ENCODE measurements at regions not wholly inside any gene's neighbourhood (a gene's known extent, or its start where the extent isn't known, plus 50 kb on each side); places are given as distances from the start of the nearest gene placed in this dataset.
"Not testable (repeated sequence)": the region's sequence is repeated elsewhere in the genome, so short reads cannot be mapped to it uniquely, and the experiment has no call there.

DNA sequence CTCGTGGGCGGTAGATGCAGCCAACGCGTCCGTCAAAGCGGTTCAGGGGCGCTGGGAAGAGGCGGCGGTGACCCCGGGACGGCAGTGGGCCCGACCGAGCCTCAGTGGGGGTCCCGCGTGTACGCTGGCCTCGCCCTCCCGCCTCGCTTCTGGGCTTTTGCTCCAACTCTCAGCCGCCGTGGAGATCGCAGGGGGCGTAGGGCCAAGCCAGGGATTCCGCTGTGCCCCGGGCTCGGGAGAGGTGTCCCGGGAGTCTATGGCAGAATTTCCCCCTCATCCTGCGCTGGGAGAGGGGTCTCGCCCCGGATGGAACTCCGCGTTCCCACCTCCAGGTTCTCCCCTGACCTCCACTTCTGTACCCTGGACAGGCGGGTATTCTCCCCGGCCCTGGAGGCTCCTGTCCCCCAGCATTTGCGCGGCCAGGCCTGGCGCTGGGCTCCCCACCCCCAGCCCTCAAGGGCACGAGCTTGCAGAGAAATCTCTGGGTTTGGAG lies 131.9 kb downstream of the MRPL36 start:
- no peak for DNase-seq (ENCODE audit: low read depth)

- DNase-seq (ENCODE audit: low read depth) = no peak
Measured at GRCh38 chr5:1666812-1667588, 132.6 kb downstream of the MRPL36 start.

GRCh38 chr5:1666221-1666620 lies 133.4 kb downstream of the MRPL36 start:
- no peak for DNase-seq (ENCODE audit: low read depth)

DNA sequence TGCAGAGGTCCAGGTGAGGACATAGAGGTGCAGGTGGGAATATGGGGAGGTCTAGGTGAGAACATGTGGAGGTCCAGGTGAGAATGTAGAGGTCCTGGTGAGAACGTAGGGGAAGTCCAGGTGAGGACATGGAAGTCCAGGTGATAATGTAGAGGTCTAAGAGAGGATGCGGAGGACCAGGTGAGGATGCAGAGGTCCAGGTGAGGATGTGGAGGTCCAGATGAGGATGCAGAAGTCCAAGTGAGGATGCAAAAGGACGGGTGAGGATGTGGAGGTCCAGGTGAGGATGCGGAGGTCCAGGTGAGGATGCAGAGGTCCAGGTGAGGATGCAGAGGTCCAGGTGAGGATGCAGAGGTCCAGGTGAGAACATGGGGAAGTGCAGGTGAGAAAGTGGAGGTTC lies 133.8 kb downstream of the MRPL36 start:
- DNase-seq (ENCODE audit: low read depth) = no peak

DNA sequence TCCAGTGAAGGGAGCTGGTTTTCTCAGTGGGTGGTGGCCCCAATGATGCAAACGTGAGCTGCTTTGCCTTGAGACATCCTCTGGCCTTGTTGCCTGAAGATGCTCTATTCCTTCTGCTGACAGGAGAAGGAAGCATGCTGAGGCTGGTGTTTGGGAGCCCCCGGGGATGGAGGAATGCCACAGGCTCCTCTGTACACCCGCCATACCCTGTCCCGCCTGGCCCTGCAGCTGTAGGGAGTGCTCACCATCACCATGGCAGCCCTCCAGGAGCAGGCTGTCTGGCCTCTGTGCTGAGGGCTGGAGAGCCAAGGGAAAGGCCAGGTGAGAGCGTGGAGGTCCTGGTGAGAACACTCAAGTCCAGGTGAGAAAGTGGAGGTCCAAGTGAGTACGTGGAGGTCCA lies 134.4 kb downstream of the MRPL36 start:
- no peak for DNase-seq (ENCODE audit: low read depth)

GRCh38 chr5:1663186-1663585 lies 136.5 kb downstream of the MRPL36 start:
- no peak for DNase-seq (ENCODE audit: low read depth)

- DNase-seq (ENCODE audit: low read depth) = no peak
Measured at GRCh38 chr5:1662559-1663085, 137.0 kb downstream of the MRPL36 start.

DNA sequence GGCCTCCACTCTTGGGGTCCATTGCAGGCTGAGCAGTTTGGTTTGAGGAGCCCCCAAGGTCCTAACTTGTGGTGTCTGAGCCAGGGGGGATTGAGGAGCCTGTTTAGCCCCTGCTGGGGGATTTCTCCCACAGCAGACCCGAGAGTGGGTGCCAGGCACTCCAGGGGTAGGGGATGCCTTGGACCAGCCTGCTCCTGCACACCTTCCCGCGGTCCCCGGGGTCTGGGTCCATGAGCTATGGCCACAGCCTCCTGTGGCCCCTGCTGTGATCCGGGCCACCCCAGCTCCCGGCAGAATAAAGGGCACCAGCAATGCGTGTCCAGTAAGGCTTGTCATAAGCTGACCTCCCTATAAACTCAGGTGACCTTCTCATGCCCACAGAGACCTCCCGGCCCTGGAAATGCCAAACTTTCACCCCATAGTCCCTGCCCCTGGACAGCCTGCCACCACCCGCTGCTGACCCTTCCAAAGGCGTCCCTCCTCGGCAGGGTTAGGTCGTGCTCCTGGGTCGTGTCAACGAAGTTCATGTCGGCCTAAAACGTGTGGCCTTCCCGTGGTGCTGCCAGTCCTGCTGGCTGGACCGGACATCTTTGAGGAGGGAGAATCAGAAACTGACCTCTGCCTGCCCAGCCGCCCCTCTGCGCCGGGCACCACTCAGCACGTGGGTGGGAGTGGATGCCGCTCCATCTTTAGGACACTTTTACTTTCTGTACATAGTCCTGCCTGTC lies 137.6 kb downstream of the MRPL36 start:
- DNase-seq (ENCODE audit: low read depth) = no peak

GRCh38 chr5:1661311-1661710 lies 137.6 kb upstream of the LPCAT1 start:
- no peak for DNase-seq (ENCODE audit: low read depth)

- DNase-seq (ENCODE audit: low read depth) = no peak
Measured at GRCh38 chr5:1660511-1660910, 136.8 kb upstream of the LPCAT1 start.

GRCh38 chr5:1660001-1660400 lies 136.2 kb upstream of the LPCAT1 start:
- no peak for DNase-seq (ENCODE audit: low read depth)

GRCh38 chr5:1659100-1659981 lies 135.6 kb upstream of the LPCAT1 start:
- DNase-seq (ENCODE audit: low read depth) = no peak

DNA sequence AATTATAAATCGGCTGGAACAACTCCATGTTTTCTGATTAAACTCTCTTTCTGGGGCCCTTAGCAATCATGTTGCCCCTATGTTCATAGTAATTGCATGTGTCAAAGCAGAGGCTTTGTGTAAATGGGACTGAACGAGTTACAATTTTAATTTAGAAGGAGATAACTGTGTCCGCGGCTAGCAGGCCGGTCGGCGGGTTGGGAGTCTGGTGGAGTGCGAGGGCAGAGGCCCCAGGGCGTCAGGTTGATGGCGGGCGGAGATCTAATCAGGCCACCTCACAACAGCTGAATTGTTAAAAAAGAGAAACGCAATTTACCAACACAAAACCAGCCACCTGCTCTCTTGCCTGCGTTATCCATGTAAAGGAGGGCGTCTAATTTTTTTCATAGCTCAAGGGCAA lies 134.9 kb upstream of the LPCAT1 start:
- DNase-seq (ENCODE audit: low read depth) = no peak

- DNase-seq (ENCODE audit: low read depth) = no peak
Measured at GRCh38 chr5:1657161-1657741, 133.5 kb upstream of the LPCAT1 start.

GRCh38 chr5:1656271-1656975 lies 132.7 kb upstream of the LPCAT1 start:
- no peak for DNase-seq (ENCODE audit: low read depth)

DNA sequence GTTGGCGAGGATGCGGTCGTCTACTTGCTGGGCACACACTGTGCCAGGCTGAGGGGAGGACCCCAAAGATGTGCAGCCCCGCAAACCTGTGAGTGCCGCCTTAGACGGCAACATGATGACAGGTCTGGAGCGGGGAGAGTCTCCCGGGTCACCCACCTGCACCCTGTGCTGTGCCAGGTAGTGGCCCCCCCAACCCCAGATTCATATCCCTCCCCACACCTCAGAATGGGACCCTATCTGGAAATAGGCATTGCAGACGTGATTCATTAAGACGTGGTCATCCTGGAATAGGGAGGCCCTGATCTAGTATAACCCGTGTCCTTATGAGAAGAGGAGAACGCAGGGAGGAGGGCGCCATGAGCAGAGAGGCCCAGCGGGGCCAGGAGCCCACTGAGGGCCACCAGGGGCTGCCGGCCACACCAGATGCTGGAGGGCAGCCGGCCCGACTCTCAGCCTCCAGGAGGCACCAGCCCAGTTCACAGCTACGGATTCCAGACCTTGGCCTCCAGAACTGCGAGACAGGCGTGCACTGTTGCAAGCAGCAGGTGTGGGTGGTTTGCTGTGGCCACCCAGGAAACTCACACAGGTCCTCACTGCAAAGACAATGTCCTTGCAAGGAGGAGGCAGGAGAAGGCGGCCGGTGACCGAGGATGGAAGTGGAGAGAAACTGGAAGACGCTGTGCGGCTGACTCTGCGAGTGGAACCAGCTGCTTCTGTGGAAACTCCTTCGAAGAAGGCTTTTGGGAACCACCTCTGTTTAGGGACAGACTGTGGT lies 131.9 kb upstream of the LPCAT1 start:
- DNase-seq (ENCODE audit: low read depth) = no peak

DNA sequence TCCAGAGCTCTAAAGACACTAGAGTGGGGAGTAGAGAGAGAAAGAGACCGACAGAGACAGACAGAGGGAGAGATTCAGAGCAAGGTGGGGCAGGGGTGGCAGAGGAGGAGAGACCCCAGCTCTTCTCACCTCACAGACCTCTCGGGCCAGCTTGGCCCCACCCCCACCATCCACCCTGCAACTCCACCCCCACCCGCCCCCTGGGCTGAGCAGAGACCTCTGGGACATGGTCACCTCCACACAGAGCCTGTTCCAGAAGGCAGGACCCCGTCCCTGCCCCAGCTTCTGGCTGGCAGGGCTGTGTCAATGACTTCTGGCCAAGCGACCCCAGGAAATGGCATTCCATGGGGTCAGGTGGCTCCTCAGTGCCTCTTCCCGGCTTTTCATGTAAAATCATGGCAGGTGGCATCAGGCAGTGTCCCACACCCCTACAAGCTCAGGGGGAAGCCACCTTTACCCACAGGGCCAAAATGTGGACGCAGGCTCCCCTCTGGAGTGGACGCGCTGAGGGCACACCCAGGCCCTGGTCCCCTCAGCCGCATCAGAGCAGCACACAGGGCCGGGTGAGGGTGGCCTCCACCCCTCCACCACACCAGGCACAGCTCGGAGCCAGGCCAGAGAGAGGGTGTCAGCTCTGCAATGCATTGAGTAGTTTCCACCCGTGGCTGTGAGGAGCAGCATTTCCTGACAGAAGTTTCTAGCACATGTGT lies 131.2 kb upstream of the LPCAT1 start:
- no peak for DNase-seq (ENCODE audit: low read depth)

DNA sequence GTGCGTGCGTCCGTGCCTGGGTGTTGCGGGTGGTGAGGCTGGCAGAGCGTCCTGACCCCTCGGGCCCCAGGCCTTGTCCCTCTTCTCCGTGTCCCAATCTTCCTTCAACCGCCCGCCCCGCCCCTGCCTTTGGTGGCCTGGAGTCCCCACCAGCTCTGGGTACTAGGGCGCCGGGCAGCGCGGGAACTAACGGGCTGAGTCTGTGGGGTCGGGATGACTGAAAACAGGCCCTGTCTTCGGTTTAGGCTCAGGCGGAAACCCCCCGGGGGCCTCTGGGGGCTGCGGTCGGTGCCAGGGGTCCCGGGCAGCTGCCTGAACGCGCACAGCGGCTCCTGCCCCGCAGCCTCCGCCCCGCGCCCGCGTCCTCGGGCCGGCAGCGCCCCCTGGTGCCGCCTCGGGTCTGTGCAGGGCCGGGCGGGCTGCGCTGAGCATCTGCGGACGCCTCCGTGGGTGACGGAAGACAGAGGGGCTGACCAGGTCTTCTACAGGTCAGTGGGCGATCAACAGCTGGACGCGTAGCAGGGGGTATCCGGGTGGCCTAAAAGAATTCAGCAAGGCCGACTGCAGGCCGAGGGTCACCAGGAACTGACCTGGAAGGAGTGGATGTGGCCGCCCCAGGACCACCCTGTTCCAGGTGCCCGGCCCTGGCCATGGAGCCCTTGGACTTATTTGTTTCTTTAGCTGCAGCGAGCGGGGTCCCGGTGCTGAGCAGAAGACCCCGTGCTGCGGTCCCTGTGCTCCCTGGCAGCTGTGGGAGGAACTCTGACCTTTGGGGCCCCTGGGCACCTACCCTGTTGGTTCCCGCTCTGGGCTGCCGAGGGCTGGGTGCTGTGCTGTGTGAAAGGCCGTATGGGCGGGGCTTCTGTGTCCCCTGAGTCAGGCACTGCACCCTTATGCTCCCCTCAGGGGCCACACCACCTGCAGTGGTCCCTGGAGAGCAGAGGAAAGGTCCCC lies 130.2 kb upstream of the LPCAT1 start:
- DNase-seq (ENCODE audit: low read depth) = not testable (repeated sequence)
